Tibial artery (tissue), 4 donors: ENCODE measurements at regions not wholly inside any gene's neighbourhood (a gene's known extent, or its start where the extent isn't known, plus 50 kb on each side); places are given as distances from the start of the nearest gene placed in this dataset.
"Not testable (repeated sequence)": the region's sequence is repeated elsewhere in the genome, so short reads cannot be mapped to it uniquely, and the experiment has no call there.

Experiments used
- DNase-seq, 2 donors: peaks; one replicate each; pipeline ENCODE4 v3.0.0-alpha.2; 2019
- H3K27ac ChIP-seq, 2 donors: fragments of 200-600 bp; sonication (generic) in 1 of 2; 1 replicate in 1 of 2; 2 replicates in 1 of 2; pipeline ENCODE4 v1.5.1; 2018 to 2019; ENCODE audit warnings: mild to moderate bottlenecking in 1 of 2
- H3K27me3 ChIP-seq, 2 donors: fragments of 200-600 bp; sonication (generic) in 1 of 2; one replicate each; pipeline versions ENCODE4 v1.5.1 to v1.6.0; 2016 to 2019
- H3K36me3 ChIP-seq, 3 donors: fragments of 200-600 bp; sonication (generic) in 2 of 3; one replicate each; pipeline ENCODE4 v1.5.1; 2016 to 2019; ENCODE audit warnings: mild to moderate bottlenecking in 2 of 3
- H3K4me1 ChIP-seq, 4 donors: fragments of 200-600 bp; sonication (generic) in 2 of 4; 1 replicate in 3 of 4; 2 replicates in 1 of 4; pipeline ENCODE4 v1.5.1; 2016 to 2019
- H3K4me3 ChIP-seq, 2 donors: fragments of 200-600 bp; sonication (generic) in 1 of 2; 1 replicate in 1 of 2; 2 replicates in 1 of 2; pipeline ENCODE4 v1.5.1; 2018 to 2019; ENCODE audit warnings: mild to moderate bottlenecking in 2 of 2
- H3K9me3 ChIP-seq, 3 donors: fragments of 200-600 bp; sonication (generic) in 1 of 3; one replicate each; pipeline ENCODE4 v1.5.1; 2016 to 2019
- intact Hi-C: fragments of 100-400 bp; cut with DNase I; formaldehyde crosslinking; loops from one replicate; pipeline ENCODE4 v1.15.0; 2023; ENCODE audit warnings: low total_unique reads
- TF ChIP-seq, protein P1 (sequence below), 2 experiments: fragments of 200-600 bp in 1 of 2; fragments of 450-650 bp in 1 of 2; IDR thresholded peaks; one replicate each; pipeline ENCODE4 v1.5.1; 2017 to 2019; ENCODE audit warnings: antibody characterized with exemption in 2 of 2, mild to moderate bottlenecking in 1 of 2, moderate library complexity in 1 of 2

DNA sequence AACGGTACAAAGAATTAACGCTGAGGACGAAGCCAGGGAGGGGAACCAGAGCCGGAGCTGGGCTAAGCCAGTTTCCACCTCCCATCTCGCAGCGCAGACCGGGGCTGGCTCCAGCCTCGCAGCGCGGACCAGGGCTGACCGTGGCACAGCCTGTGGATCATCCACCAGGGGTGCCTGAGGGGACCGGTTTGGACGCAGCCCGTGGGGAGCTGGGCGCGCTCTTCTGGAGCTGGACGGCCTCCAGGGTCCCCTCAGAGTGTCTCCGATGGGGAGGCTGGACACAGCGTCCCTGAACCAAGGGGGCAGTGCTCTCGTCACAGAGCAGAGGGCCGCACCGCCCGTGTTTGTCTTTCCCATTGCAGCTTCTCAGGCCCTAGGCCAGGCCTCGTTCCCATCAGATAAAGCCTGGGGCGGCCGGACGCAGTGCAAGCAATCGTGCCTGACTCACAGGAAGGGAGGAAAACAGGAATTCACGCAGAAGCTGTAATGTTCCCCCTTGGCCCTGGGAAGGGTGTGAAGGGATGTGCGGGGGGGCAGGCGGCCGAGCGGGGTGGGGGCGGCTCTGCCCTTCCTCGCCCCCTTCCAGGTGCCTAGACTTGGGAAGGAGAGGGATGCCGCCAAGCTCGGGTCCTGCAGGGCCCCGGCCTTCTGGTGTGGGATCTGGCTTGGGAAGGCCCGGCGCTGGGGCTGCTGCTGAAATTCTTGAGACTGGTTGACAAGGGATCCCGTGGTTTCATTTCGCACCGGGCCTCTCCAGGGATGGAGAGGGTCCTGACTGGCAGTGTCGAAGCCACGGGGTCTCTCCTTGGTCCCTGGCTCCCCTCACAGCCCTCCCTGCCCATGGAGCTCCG lies 148.1 kb upstream of the ZNF469 start:
- intact Hi-C loops: not testable (repeated sequence)
- TF ChIP-seq, protein P1, sequence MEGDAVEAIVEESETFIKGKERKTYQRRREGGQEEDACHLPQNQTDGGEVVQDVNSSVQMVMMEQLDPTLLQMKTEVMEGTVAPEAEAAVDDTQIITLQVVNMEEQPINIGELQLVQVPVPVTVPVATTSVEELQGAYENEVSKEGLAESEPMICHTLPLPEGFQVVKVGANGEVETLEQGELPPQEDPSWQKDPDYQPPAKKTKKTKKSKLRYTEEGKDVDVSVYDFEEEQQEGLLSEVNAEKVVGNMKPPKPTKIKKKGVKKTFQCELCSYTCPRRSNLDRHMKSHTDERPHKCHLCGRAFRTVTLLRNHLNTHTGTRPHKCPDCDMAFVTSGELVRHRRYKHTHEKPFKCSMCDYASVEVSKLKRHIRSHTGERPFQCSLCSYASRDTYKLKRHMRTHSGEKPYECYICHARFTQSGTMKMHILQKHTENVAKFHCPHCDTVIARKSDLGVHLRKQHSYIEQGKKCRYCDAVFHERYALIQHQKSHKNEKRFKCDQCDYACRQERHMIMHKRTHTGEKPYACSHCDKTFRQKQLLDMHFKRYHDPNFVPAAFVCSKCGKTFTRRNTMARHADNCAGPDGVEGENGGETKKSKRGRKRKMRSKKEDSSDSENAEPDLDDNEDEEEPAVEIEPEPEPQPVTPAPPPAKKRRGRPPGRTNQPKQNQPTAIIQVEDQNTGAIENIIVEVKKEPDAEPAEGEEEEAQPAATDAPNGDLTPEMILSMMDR (IDR thresholded peaks at IDR 0.05): peak in 1 of 2 experiments; percentile 33

DNA sequence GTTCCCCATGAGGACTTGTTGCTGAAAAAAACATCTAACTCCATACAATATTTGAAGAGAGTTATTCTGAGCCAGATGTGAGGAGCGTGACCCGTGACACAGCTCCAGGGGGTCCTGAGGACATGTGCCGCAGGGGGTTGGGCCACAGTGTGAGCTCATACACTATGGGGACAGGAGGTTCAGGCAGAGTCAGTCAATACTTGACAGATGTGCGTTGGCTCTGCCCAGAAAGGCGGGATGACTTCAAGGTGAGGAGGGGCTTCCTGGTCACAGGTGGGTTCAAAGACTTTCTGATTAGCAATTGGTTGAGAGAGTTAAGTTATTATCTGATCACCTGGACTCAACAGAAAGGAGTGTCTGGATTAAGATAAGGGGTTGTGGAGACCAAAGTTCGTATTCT lies 147.1 kb upstream of the ZNF469 start:
- H3K36me3 ChIP-seq, H3K4me3 ChIP-seq, DNase-seq, H3K27me3 ChIP-seq, intact Hi-C loops, H3K9me3 ChIP-seq: not testable (repeated sequence)
- peaks cover 0 to 40% (median 17%) of the 10 kb centered on the region in 4 donors for H3K4me1 ChIP-seq
- peak overlapping the region; percentile 82 to 85 for H3K27ac ChIP-seq

More for the DNA sequence above, 148.1 kb upstream of the ZNF469 start:
- peak overlapping the region; percentile 82 to 85 for H3K27ac ChIP-seq
- not testable (repeated sequence) for H3K36me3 ChIP-seq, H3K9me3 ChIP-seq, H3K27me3 ChIP-seq
- peaks cover 0 to 40% (median 15%) of the 10 kb centered on the region in 4 donors for H3K4me1 ChIP-seq
- peak in 1 of 2 donors; percentile 88 for DNase-seq
- peak overlapping the region; percentile 32 to 36 for H3K4me3 ChIP-seq

DNA sequence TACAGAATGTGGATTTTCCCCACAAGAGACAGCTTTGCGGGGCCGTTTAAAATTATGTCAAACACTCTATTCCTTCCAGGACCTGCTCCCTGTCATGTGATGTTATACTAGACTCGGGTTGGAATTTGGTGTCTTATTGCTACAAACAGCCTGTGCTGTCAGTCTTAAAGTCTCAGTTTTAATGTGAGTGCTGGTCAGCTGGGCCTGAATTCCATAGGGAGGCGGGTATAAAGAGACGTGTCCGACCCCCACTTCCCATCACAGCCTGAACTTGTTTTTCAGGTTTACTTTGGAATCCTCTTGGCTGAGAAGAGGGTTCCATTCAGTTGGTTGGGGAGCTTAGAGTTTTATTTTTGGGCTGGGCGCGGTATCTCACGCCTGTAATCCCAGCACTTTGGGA lies 146.5 kb upstream of the ZNF469 start:
- H3K27ac ChIP-seq, intact Hi-C loops, H3K36me3 ChIP-seq, H3K9me3 ChIP-seq, DNase-seq, H3K4me3 ChIP-seq, H3K27me3 ChIP-seq: not testable (repeated sequence)
- H3K4me1 ChIP-seq: peaks cover 0 to 40% (median 17%) of the 10 kb centered on the region in 4 donors

DNA sequence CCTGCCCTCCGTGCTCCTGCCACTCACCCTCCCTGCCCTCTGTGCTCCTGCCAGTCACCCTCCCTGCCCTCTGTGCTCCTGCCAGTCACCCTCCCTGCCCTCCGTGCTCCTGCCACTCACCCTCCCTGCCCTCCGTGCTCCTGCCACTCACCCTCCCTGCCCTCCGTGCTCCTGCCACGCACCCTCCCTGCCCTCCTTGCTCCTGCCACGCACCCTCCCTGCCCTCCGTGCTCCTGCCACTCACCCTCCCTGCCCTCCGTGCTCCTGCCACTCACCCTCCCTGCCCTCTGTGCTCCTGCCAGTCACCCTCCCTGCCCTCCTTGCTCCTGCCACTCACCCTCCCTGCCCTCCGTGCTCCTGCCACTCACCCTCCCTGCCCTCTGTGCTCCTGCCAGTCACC lies 145.4 kb upstream of the ZNF469 start:
- H3K9me3 ChIP-seq, H3K36me3 ChIP-seq, H3K27me3 ChIP-seq, intact Hi-C loops, H3K4me3 ChIP-seq, DNase-seq, H3K27ac ChIP-seq: not testable (repeated sequence)
- peaks cover 0 to 45% (median 23%) of the 10 kb centered on the region in 4 donors for H3K4me1 ChIP-seq

DNA sequence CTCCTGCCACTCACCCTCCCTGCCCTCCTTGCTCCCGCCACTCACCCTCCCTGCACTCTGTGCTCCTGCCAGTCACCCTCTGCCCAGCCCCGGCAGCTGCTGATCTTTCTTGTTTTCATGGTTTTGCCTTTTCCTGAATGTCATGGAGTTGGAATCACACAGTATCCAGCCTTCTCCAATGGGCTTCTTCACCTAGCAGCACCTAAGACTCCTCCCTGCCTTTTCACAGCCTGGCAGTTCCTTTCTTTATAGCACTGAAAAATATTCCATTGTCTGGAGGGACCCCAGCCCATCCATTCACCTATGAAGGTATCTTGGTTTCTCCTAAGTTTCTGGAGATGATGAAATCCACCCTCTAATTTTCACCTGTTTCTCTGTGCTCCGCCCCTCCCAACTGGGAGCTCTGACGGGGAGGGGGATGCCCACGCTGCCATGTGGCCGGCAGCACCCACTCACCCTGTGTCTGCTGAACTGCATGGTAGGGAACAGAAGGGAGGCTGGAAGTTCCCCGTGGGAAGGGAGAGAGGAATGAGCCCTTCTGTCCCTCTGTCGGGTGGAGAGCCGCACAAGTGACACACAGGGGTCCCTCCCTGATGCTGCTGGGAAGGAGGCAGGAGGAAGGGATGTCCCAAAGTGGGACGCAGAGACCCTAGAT lies 144.9 kb upstream of the ZNF469 start:
- H3K36me3 ChIP-seq, intact Hi-C loops, DNase-seq, H3K27me3 ChIP-seq, H3K9me3 ChIP-seq, H3K4me3 ChIP-seq: not testable (repeated sequence)
- peaks cover 0 to 51% (median 28%) of the 10 kb centered on the region in 4 donors for H3K4me1 ChIP-seq
- H3K27ac ChIP-seq: peak overlapping the region; percentile 69 to 70

DNA sequence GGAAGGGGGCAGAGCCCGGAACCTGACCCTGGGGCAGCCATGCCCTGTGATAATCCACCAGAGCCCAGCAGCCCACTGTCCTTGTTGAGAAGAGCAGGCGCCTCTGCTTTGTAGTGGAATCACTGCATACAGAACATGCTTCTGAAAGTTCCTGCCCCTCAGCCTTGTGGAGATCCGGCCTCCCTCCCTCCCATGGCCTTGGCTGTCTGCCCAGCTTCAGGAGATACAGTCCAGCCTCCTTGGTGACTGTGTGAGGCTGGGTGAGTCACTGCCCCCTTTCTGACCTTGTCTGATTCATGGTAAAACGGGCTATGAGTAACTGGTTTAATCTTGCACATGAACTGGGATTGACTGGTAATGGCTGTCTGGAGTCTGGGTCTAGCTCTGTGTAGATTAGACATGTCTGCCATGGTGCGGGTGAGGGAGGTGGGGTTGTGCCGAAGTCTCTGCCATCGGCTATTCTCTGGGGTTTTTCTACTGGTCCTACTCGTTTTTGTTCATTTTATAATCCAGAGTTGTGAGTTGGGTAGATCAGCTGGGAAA lies 144.0 kb upstream of the ZNF469 start:
- H3K27me3 ChIP-seq, H3K36me3 ChIP-seq, H3K4me3 ChIP-seq, H3K9me3 ChIP-seq, intact Hi-C loops: not testable (repeated sequence)
- H3K27ac ChIP-seq: peak overlapping the region; percentile 69 to 70
- peak; percentile 98 for DNase-seq
- H3K4me1 ChIP-seq: peaks cover 0 to 55% (median 33%) of the 10 kb centered on the region in 4 donors

DNA sequence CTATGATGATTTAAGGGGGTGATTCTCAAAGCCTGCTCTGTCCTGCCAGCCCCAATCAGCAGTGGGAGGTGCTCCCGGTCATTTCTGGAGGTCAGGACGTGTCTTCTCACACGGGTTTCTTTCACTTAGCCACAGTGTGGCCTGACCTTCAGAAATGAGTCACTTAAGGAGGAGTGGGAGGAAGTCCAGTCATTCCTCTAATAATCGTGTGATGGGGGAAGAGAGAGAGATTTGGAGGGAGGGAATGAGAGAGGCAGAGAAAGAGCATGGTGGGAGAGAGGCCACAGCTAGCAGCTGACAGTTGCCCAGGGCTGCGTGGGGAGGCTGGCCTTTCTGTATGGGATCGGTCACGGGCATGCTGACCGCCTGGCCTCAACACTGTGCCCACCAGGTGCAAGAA lies 142.6 kb upstream of the ZNF469 start:
- DNase-seq, H3K9me3 ChIP-seq, H3K27me3 ChIP-seq, H3K4me3 ChIP-seq, intact Hi-C loops, H3K36me3 ChIP-seq: not testable (repeated sequence)
- peak overlapping the region in 1 of 2 donors; percentile 15 for H3K27ac ChIP-seq
- H3K4me1 ChIP-seq: peaks cover 0 to 50% (median 34%) of the 10 kb centered on the region in 4 donors

DNA sequence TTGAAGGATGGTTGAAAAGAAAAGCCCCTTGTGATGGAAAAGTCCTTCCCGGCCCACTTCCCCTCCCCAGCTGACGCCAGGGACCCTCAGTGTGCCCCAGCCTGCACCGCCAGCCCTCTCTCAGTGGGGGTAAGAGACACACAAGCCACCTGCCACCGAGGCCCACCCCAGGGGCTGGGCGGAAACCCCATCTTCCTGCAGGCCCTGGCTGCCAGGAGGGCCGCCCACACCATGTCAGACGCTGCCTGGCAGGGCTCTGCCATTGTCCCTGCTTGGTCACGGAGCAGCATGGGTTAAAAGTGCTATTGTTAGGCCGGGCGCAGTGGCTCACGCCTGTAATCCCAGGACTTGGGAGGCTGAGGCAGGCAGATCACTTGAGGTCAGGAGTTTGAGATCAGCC lies 142.0 kb upstream of the ZNF469 start:
- intact Hi-C loops, H3K27me3 ChIP-seq, H3K9me3 ChIP-seq, H3K27ac ChIP-seq, H3K36me3 ChIP-seq, H3K4me3 ChIP-seq, DNase-seq: not testable (repeated sequence)
- peaks cover 0 to 50% (median 36%) of the 10 kb centered on the region in 4 donors for H3K4me1 ChIP-seq

DNA sequence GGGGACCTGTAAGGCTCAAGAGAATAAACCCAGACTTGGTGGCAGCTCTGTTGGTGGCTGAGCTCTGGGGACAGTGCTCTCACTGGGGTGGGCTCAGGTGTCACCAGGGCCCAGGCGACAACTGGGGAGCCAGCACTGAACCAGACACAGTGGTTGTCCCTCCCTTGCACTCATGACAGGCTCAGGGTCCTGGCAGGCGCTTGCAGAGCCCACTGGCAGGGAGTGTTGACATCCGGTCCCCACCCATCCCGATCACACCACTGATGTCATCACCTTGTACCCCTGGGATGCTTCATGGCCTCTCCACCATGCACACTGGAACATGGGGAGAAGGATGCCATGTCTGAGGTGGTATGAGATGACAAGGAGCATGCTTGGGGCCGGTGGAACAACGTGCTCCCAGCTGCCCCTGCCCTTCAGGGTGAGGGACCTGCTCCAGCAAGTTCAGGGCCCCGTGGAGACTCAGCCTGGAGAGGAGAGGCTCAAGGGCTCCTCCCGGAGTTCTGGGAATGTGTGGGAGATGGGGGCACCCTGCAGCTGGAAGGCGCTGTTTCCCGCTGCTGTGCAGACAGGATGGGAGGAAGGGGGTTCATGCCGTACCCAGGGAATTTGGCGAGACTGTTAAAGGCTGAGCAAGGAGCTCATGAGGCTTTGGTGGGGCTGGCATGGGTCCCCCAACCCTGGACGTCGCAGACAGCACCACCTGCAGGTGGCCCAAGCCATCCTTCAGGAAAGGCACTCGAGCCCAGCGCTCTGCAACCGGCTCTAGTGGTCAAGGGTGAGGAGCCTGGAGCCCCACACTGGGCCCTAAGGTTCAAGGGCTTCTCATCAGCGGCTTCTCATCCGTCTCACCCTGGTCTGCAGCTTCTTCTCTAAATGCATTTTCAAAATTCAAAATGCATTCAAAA lies 141.1 kb upstream of the ZNF469 start:
- H3K9me3 ChIP-seq, H3K27me3 ChIP-seq, H3K4me3 ChIP-seq, DNase-seq, H3K36me3 ChIP-seq, intact Hi-C loops: not testable (repeated sequence)
- peak overlapping the region; percentile 65 to 67 for H3K27ac ChIP-seq
- peaks cover 0 to 48% (median 39%) of the 10 kb centered on the region in 4 donors for H3K4me1 ChIP-seq

DNA sequence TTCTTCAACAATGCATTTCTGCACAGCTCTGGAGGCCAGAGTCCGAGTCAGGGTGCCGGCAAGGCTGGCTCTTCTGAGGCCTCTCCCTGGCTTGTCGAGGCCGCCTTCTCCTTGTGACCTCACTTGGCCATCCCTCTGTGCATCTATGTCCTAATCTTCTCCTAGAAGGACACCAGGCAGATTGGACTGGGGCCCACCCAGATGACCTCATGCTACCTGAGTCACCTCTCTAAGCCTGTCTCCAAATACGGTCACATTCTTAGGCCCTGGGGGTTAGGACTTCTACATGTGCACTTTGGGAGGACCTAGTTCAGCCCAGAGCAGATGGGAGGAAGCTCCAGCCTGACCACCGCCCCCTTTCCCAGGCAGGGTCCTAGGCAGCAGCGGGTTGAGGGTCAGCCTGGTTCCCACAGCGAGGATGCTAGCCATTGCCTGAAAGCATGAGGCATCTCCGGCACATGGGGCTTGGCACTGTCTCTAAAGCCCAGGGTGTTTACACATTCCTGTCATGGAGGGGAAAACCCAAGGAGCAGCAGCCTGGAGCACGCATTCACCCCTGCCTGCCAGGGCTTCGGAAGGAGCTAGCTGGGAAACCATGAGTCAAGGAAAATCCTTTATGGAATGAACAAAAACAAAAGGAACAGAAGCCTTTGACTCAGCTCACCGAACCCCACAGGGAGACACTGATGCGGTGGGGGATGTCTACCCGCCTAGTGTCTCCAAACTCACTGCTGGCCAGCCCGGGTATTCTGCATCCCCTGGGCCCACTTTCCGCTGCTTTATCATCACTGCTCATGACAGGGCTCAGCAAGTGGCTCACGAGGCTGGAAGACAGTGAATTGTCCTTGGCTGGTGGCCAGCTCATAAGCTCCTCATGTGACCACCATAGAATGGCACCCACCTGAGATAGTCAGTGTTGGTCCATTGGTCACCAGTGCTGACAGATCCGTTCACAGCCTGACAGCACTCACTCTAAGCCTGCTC lies 140.2 kb upstream of the ZNF469 start:
- intact Hi-C loops, H3K4me3 ChIP-seq, H3K27me3 ChIP-seq, H3K36me3 ChIP-seq, H3K9me3 ChIP-seq: not testable (repeated sequence)
- Histone ChIP-seq H3K4me1 (peaks cover 0 to 46% (median 39%) of the 10 kb centered on the region in 4 donors), H3K27ac (peak overlapping the region; percentile 65 to 67)
- peak; percentile 58 to 84 for DNase-seq

DNA sequence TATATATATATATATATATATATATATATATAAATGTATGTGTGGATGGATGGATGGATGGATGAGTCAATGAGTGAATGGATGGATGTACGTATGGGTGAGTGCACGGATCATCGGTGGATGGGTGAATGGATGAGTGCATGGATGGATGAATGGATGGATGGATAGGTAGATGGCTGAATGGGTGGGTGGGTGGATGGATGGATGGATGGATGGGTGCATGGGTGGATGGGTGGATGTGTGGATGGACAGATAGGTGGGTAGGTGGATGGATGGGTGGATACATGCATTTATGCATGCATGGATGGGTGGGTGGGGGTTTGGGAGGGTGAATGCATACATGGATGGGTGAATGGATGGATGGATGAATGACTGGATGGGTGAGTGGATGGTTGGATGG lies 138.8 kb upstream of the ZNF469 start:
- H3K36me3 ChIP-seq, H3K4me3 ChIP-seq, H3K27ac ChIP-seq, H3K27me3 ChIP-seq, DNase-seq, intact Hi-C loops, H3K9me3 ChIP-seq: not testable (repeated sequence)
- peaks cover 0 to 35% (median 30%) of the 10 kb centered on the region in 4 donors for H3K4me1 ChIP-seq
